Transverse colon (tissue), 4 donors: ENCODE measurements at regions not wholly inside any gene's neighbourhood (a gene's known extent, or its start where the extent isn't known, plus 50 kb on each side); places are given as distances from the start of the nearest gene placed in this dataset.
A peak's percentile ranks its signal among the peaks of the same experiment; 100 is the strongest.

Source experiments
- DNase-seq: peaks from one replicate; pipeline ENCODE4 v3.0.0-alpha.2; 2019
- H3K27ac ChIP-seq, 4 donors: fragments of 200-600 bp; sonication (generic); 2 replicates each; pipeline ENCODE4 v1.5.1; 2016 to 2018; ENCODE audit warnings: inconsistent platforms in 4 of 4
- H3K27me3 ChIP-seq: fragments of 200-600 bp; sonication (generic); 2 replicates; pipeline ENCODE4 v1.5.1; 2017; ENCODE audit warnings: inconsistent platforms
- H3K36me3 ChIP-seq, 4 donors: fragments of 200-600 bp; sonication (generic); 2 replicates each; pipeline ENCODE4 v1.5.1; 2017 to 2019; ENCODE audit warnings: inconsistent platforms in 4 of 4
- H3K4me1 ChIP-seq, 4 donors: fragments of 200-600 bp; sonication (generic); 2 replicates each; pipeline ENCODE4 v1.5.1; 2017 to 2020; ENCODE audit warnings: inconsistent platforms in 4 of 4
- H3K4me3 ChIP-seq, 4 donors: fragments of 200-600 bp; sonication (generic); 1 replicate in 1 of 4; 2 replicates in 3 of 4; pipeline versions ENCODE4 v1.5.1 to v1.6.1; 2017 to 2019; ENCODE audit warnings: inconsistent platforms in 4 of 4
- H3K9me3 ChIP-seq, 2 donors: fragments of 200-600 bp; sonication (generic); 2 replicates each; pipeline ENCODE4 v1.5.1; 2017 to 2019; ENCODE audit warnings: inconsistent platforms in 2 of 2
- CTCF ChIP-seq, 5 experiments: fragments of 200-600 bp in 3 of 5; fragments of 450-650 bp in 2 of 5; sonication (generic) in 3 of 5; IDR thresholded peaks; 1 replicate in 2 of 5; 2 replicates in 3 of 5; pipeline ENCODE4 v1.5.1; 2016 to 2017; ENCODE audit warnings: antibody characterized with exemption in 5 of 5, inconsistent platforms in 3 of 5, mild to moderate bottlenecking in 2 of 5, moderate library complexity in 1 of 5
- EP300 ChIP-seq: sonication (generic); formaldehyde crosslinking; IDR thresholded peaks from one replicate; pipeline ENCODE4 v1.6.1; 2017; ENCODE audit warnings: antibody characterized with exemption, low read depth
- POLR2A ChIP-seq: fragments of 450-650 bp; IDR thresholded peaks from one replicate; pipeline ENCODE4 v1.6.1; 2016; ENCODE audit warnings: antibody characterized with exemption, mild to moderate bottlenecking, moderate library complexity
- POLR2AphosphoS5 ChIP-seq, 3 donors: sonication (generic); formaldehyde crosslinking; IDR thresholded peaks; one replicate each; pipeline ENCODE4 v1.6.1; 2016; ENCODE audit warnings: antibody characterized with exemption in 3 of 3
- WGBS, 2 donors: methylation state at CpG; one replicate each; pipeline ENCODE4 v1.1.5; 2018; ENCODE audit warnings: low coverage in 1 of 2; 5-methylcytosine and 5-hydroxymethylcytosine counted together
- in situ Hi-C, 4 donors: fragments of 200-750 bp; cut with MboI; loops; one replicate each; pipeline versions ENCODE4 v1.15.0 to v1.15.1; 2017; ENCODE audit warnings: low sequenced_read_pairs in 3 of 4, low pct_ligation_motif_present in 1 of 4, low pct_unique_long_range_greater_than_20kb in 1 of 4
- intact Hi-C: fragments of 100-400 bp; cut with DNase I; formaldehyde crosslinking; loops from one replicate; pipeline ENCODE4 v1.15.1; 2023; ENCODE audit warnings: low total_unique reads

- Histone ChIP-seq H3K27ac (no peak overlapping the region), H3K9me3 (no peaks in the 10 kb centered on the region), H3K4me3 (no peak overlapping the region), H3K27me3 (no peaks in the 10 kb centered on the region), H3K4me1 (no peaks in the 10 kb centered on the region), H3K36me3 (no peaks in the 10 kb centered on the region)
- in situ Hi-C loops (no loop called here), intact Hi-C loops (no loop called here)
- DNase-seq: no peak
- WGBS, 2 donors: 79% methylated on average over 2 of the region's 2 CpGs
- TF ChIP-seq CTCF (IDR thresholded peaks at IDR 0.05) (no peak), EP300 (no peak), POLR2A (no peak), POLR2AphosphoS5 (IDR thresholded peaks at IDR 0.05) (no peak)
These were observed 606.2 kb upstream of the ZEB2 start for GRCh38 chr2:145126146-145126545.

GRCh38 chr2:145124085-145124484, 604.2 kb upstream of the ZEB2 start:
- H3K36me3 ChIP-seq: no peaks in the 10 kb centered on the region
- no peak overlapping the region for H3K4me3 ChIP-seq
- in situ Hi-C loops (no loop called here), intact Hi-C loops (no loop called here)
- no peak for TF ChIP-seq POLR2A
- no peak for TF ChIP-seq POLR2AphosphoS5 (IDR thresholded peaks at IDR 0.05)
- TF ChIP-seq CTCF (IDR thresholded peaks at IDR 0.05): no peak
- TF ChIP-seq EP300: no peak
- no peaks in the 10 kb centered on the region for H3K27me3 ChIP-seq
- WGBS, 2 donors: 79 to 83% methylated on average over 4 of the region's 4 CpGs
- no peaks in the 10 kb centered on the region for H3K4me1 ChIP-seq
- DNase-seq: no peak
- H3K27ac ChIP-seq: no peak overlapping the region
- no peaks in the 10 kb centered on the region for H3K9me3 ChIP-seq

GRCh38 chr2:145123606-145124005, 603.7 kb upstream of the ZEB2 start:
- WGBS, 2 donors: 42% methylated on average over 2 of the region's 2 CpGs; no CpG with 5 or more reads in 1 of the 2 donors
- Histone ChIP-seq H3K36me3 (no peaks in the 10 kb centered on the region), H3K27ac (no peak overlapping the region), H3K4me1 (no peaks in the 10 kb centered on the region), H3K4me3 (no peak overlapping the region), H3K27me3 (no peaks in the 10 kb centered on the region), H3K9me3 (no peaks in the 10 kb centered on the region)
- intact Hi-C loops (no loop called here), in situ Hi-C loops (no loop called here)
- DNase-seq: peak; percentile 9
- TF ChIP-seq CTCF (IDR thresholded peaks at IDR 0.05): no peak
- no peak for TF ChIP-seq EP300
- no peak for TF ChIP-seq POLR2AphosphoS5 (IDR thresholded peaks at IDR 0.05)
- TF ChIP-seq POLR2A: no peak

GRCh38 chr2:145119225-145119624, 599.3 kb upstream of the ZEB2 start:
- no peak for DNase-seq
- H3K27me3 ChIP-seq: no peaks in the 10 kb centered on the region
- WGBS, 2 donors: 74 to 86% methylated on average over 1 of the region's 1 CpG
- H3K9me3 ChIP-seq: no peaks in the 10 kb centered on the region
- intact Hi-C loops (no loop called here), in situ Hi-C loops (no loop called here)
- H3K4me1 ChIP-seq: no peaks in the 10 kb centered on the region
- no peak overlapping the region for H3K4me3 ChIP-seq
- no peaks in the 10 kb centered on the region for H3K36me3 ChIP-seq
- H3K27ac ChIP-seq: no peak overlapping the region
- TF ChIP-seq CTCF (IDR thresholded peaks at IDR 0.05): no peak
- no peak for TF ChIP-seq POLR2A
- TF ChIP-seq EP300: no peak
- no peak for TF ChIP-seq POLR2AphosphoS5 (IDR thresholded peaks at IDR 0.05)
